SK-N-SH (cell line): ENCODE measurements at regions not wholly inside any gene's neighbourhood (a gene's known extent, or its start where the extent isn't known, plus 50 kb on each side); places are given as distances from the start of the nearest gene placed in this dataset.

ENCODE experiments used
- CTCF ChIA-PET: fragments of 300-600, 350-600 bp; formaldehyde crosslinking; extraction: SDS; loops from one replicate; lab custom pipeline; 2021; lab: Yijun Ruan, JAX
- POLR2A ChIA-PET: fragments of 350-600 bp; sonication (Branson Sonifier 250); formaldehyde crosslinking; extraction: SDS; loops from one replicate; lab custom pipeline; 2020; ENCODE audit warnings: antibody characterized with exemption, inconsistent platforms; lab: Yijun Ruan, JAX
- DNase-seq: peaks from one replicate; pipeline ENCODE4 v3.0.0; 2012
- H2AFZ ChIP-seq: fragments of 200-600 bp; sonication (generic); 2 replicates; pipeline ENCODE4 v1.8.1; 2016; ENCODE audit warnings: antibody characterized with exemption, mild to moderate bottlenecking, low read depth
- H3F3A ChIP-seq: fragments of 200-600 bp; sonication (generic); replicated peaks from 2 replicates; pipeline ENCODE3; 2016; ENCODE audit warnings: antibody characterized with exemption, mild to moderate bottlenecking; ENCODE audit not compliant: insufficient read depth
- H3K27ac ChIP-seq, 2 experiments: fragments of 200-500 bp in 1 of 2; fragments of 200-600 bp in 1 of 2; sonication (Bioruptor generic) in 1 of 2; sonication (generic), shearing (Covaris generic) in 1 of 2; 2 replicates each; pipeline versions ENCODE4 v1.5.1 to v1.6.1; 2014 to 2016; ENCODE audit warnings: low read depth in 2 of 2, inconsistent platforms in 1 of 2, low read length in 1 of 2, mild to moderate bottlenecking in 1 of 2, mixed read lengths in 1 of 2
- H3K27me3 ChIP-seq: fragments of 200-600 bp; sonication (generic), shearing (Covaris generic); 2 replicates; pipeline ENCODE4 v1.6.1; 2016; ENCODE audit warnings: mixed run types; ENCODE audit not compliant: insufficient read depth
- H3K36me3 ChIP-seq, 2 experiments: fragments of 200-500 bp in 1 of 2; fragments of 200-600 bp in 1 of 2; sonication (Bioruptor generic) in 1 of 2; sonication (generic) in 1 of 2; replicated peaks in 1 of 2; 2 replicates each; pipeline versions ENCODE3 to v1.5.1; 2014 to 2016; ENCODE audit warnings: low read length in 1 of 2, mild to moderate bottlenecking in 1 of 2; ENCODE audit not compliant: insufficient read depth in 2 of 2, control insufficient read depth in 1 of 2
- H3K4me1 ChIP-seq, 2 experiments: fragments of 200-500 bp in 1 of 2; fragments of 200-600 bp in 1 of 2; sonication (Bioruptor generic) in 1 of 2; sonication (generic), shearing (Covaris generic) in 1 of 2; 2 replicates each; pipeline versions ENCODE4 v1.5.1 to v1.6.1; 2014 to 2016; ENCODE audit warnings: low read depth in 1 of 2, low read length in 1 of 2, mixed run types in 1 of 2; ENCODE audit not compliant: insufficient read depth in 2 of 2, control insufficient read depth in 1 of 2
- H3K4me2 ChIP-seq: fragments of 200-600 bp; sonication (generic), shearing (Covaris generic); 2 replicates; pipeline ENCODE4 v1.6.1; 2017; ENCODE audit warnings: mixed run types
- H3K4me3 ChIP-seq, 2 experiments: fragments of 200-500 bp in 1 of 2; fragments of 200-600 bp in 1 of 2; sonication (Bioruptor generic) in 1 of 2; sonication (generic), shearing (Covaris generic) in 1 of 2; 2 replicates each; pipeline versions ENCODE4 v1.5.1 to v1.8.1; 2014 to 2016; ENCODE audit warnings: low read depth in 2 of 2, inconsistent platforms in 1 of 2, low read length in 1 of 2, mild to moderate bottlenecking in 1 of 2, mixed read lengths in 1 of 2, moderate library complexity in 1 of 2
- H3K79me2 ChIP-seq: fragments of 200-600 bp; sonication (generic); 2 replicates; pipeline ENCODE4 v1.8.1; 2017; ENCODE audit warnings: mild to moderate bottlenecking; ENCODE audit not compliant: insufficient read depth
- H3K9ac ChIP-seq: fragments of 200-600 bp; sonication (generic); 2 replicates; pipeline ENCODE4 v1.6.1; 2017; ENCODE audit warnings: mixed run types
- H3K9me2 ChIP-seq: fragments of 200-600 bp; sonication (generic); 2 replicates; pipeline ENCODE4 v1.6.1; 2017; ENCODE audit warnings: mixed run types
- H3K9me3 ChIP-seq: fragments of 200-600 bp; sonication (generic); 2 replicates; pipeline ENCODE4 v1.6.1; 2017; ENCODE audit warnings: mixed run types, mild to moderate bottlenecking, moderate library complexity
- H4K20me1 ChIP-seq: fragments of 200-600 bp; sonication (generic); 2 replicates; pipeline ENCODE4 v1.6.1; 2017; ENCODE audit warnings: mild to moderate bottlenecking, mixed run types; ENCODE audit not compliant: insufficient read depth
- EP300 ChIP-seq, 2 experiments: IDR thresholded peaks; 2 replicates each; pipeline versions ENCODE4 v1.4.0 to v1.6.1; 2012; ENCODE audit warnings: borderline replicate concordance in 1 of 2, low read depth in 1 of 2, low read length in 1 of 2
- EZH2phosphoT487 ChIP-seq: fragments of 200-600 bp; sonication (generic); IDR thresholded peaks from 2 replicates; pipeline ENCODE4 v1.6.1; 2017; ENCODE audit warnings: low read depth, mixed run types, mild to moderate bottlenecking, antibody characterized with exemption, moderate library complexity, borderline replicate concordance
- FOSL2 ChIP-seq: IDR thresholded peaks from 2 replicates; pipeline ENCODE4 v1.4.0; 2012; ENCODE audit warnings: low read depth, mild to moderate bottlenecking, moderate library complexity, borderline replicate concordance
- FOXM1 ChIP-seq: IDR thresholded peaks from 2 replicates; pipeline ENCODE4 v1.4.0; 2012; ENCODE audit warnings: low read depth, mild to moderate bottlenecking
- JUND ChIP-seq: IDR thresholded peaks from 2 replicates; pipeline ENCODE4 v1.4.0; 2012
- MEF2A ChIP-seq: IDR thresholded peaks from 2 replicates; pipeline ENCODE4 v1.4.0; 2012; ENCODE audit warnings: low read depth, borderline replicate concordance
- RAD21 ChIP-seq: IDR thresholded peaks from 2 replicates; pipeline ENCODE4 v1.6.1; 2012; ENCODE audit warnings: mild to moderate bottlenecking, low read length
- RXRA ChIP-seq: IDR thresholded peaks from 2 replicates; pipeline ENCODE4 v1.4.0; 2012; ENCODE audit warnings: low read depth, mild to moderate bottlenecking, borderline replicate concordance
- TCF12 ChIP-seq: IDR thresholded peaks from 2 replicates; pipeline ENCODE4 v1.4.0; 2012
- YY1 ChIP-seq: IDR thresholded peaks from 2 replicates; pipeline ENCODE4 v1.4.0; 2012; ENCODE audit warnings: low read depth, mild to moderate bottlenecking
- WGBS: methylation state at CpG from one replicate; pipeline ENCODE4 v1.1.6; 2017; ENCODE audit warnings: low lambda C conversion rate; 5-methylcytosine and 5-hydroxymethylcytosine counted together
- TF ChIP-seq, protein P1 (sequence below): IDR thresholded peaks from 2 replicates; pipeline ENCODE4 v1.6.1; 2012; ENCODE audit warnings: mild to moderate bottlenecking, low read depth, low read length, moderate library complexity
- TF ChIP-seq, protein P2 (sequence below): IDR thresholded peaks from 2 replicates; pipeline ENCODE4; 2012
- TF ChIP-seq, protein P3 (sequence below): fragments of 150-350 bp; IDR thresholded peaks from 2 replicates; pipeline ENCODE4 v1.6.1; 2016; ENCODE audit warnings: mild to moderate bottlenecking, low read depth, low read length
- TF ChIP-seq, protein P4 (sequence below): IDR thresholded peaks from 2 replicates; pipeline ENCODE4 v1.4.0; 2012; ENCODE audit warnings: low read depth, borderline replicate concordance
- TF ChIP-seq, protein P5 (sequence below): fragments of 150-350 bp; IDR thresholded peaks from 2 replicates; pipeline ENCODE4 v1.6.1; 2017; ENCODE audit warnings: antibody characterized with exemption, low read length, low read depth, borderline replicate concordance

DNA sequence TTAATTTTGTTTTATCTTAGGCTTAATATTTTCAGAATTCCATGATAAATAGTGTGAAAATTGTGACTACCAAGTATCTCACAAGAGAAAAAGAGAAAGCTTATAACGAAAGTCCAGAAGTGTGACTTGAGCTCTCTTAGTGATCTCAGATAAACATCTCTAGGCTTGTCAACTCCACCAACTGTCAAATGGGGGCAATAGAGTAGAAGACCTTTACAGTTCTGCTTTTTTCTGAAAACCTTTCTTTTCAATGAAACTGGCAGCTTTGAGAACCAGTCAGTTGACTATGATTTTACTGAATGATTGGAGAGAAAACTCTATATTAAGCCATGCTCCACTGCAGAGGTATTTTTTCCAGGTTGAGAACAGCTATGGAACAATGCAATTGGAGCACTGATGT is 119.2 kb upstream of the TP63 start:
- Histone ChIP-seq H3K27ac (no peak overlapping the region), H3K9me2 (no peaks in the 10 kb centered on the region), H3K4me2 (no peak overlapping the region), H3K4me1 (no peaks in the 10 kb centered on the region), H3F3A (no peaks in the 10 kb centered on the region), H3K9me3 (no peaks in the 10 kb centered on the region), H2AFZ (no peak overlapping the region), H3K79me2 (no peaks in the 10 kb centered on the region), H3K27me3 (no peaks in the 10 kb centered on the region), H3K36me3 (no peaks in the 10 kb centered on the region), H3K9ac (no peak overlapping the region), H4K20me1 (no peaks in the 10 kb centered on the region), H3K4me3 (no peak overlapping the region)
- POLR2A ChIA-PET: interaction anchor here (0.7 kb wide), 1 partner anchor 56 kb away, joined by 3 read pairs; no protein-coding TSS in a partner anchor
- 15% methylated on average over 1 of the region's 1 CpG for WGBS
- DNase-seq: no peak
- CTCF ChIA-PET: no interaction called here
- no peak for TF ChIP-seq EZH2phosphoT487
- TF ChIP-seq, protein P1, sequence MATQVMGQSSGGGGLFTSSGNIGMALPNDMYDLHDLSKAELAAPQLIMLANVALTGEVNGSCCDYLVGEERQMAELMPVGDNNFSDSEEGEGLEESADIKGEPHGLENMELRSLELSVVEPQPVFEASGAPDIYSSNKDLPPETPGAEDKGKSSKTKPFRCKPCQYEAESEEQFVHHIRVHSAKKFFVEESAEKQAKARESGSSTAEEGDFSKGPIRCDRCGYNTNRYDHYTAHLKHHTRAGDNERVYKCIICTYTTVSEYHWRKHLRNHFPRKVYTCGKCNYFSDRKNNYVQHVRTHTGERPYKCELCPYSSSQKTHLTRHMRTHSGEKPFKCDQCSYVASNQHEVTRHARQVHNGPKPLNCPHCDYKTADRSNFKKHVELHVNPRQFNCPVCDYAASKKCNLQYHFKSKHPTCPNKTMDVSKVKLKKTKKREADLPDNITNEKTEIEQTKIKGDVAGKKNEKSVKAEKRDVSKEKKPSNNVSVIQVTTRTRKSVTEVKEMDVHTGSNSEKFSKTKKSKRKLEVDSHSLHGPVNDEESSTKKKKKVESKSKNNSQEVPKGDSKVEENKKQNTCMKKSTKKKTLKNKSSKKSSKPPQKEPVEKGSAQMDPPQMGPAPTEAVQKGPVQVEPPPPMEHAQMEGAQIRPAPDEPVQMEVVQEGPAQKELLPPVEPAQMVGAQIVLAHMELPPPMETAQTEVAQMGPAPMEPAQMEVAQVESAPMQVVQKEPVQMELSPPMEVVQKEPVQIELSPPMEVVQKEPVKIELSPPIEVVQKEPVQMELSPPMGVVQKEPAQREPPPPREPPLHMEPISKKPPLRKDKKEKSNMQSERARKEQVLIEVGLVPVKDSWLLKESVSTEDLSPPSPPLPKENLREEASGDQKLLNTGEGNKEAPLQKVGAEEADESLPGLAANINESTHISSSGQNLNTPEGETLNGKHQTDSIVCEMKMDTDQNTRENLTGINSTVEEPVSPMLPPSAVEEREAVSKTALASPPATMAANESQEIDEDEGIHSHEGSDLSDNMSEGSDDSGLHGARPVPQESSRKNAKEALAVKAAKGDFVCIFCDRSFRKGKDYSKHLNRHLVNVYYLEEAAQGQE: no peak
- no peak for TF ChIP-seq JUND
- no peak for TF ChIP-seq YY1
- TF ChIP-seq MEF2A: no peak
- TF ChIP-seq FOSL2: no peak
- no peak for TF ChIP-seq TCF12
- TF ChIP-seq, protein P2, sequence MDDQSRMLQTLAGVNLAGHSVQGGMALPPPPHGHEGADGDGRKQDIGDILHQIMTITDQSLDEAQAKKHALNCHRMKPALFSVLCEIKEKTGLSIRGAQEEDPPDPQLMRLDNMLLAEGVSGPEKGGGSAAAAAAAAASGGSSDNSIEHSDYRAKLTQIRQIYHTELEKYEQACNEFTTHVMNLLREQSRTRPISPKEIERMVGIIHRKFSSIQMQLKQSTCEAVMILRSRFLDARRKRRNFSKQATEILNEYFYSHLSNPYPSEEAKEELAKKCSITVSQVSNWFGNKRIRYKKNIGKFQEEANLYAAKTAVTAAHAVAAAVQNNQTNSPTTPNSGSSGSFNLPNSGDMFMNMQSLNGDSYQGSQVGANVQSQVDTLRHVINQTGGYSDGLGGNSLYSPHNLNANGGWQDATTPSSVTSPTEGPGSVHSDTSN: no peak
- TF ChIP-seq RAD21: no peak
- TF ChIP-seq, protein P3, sequence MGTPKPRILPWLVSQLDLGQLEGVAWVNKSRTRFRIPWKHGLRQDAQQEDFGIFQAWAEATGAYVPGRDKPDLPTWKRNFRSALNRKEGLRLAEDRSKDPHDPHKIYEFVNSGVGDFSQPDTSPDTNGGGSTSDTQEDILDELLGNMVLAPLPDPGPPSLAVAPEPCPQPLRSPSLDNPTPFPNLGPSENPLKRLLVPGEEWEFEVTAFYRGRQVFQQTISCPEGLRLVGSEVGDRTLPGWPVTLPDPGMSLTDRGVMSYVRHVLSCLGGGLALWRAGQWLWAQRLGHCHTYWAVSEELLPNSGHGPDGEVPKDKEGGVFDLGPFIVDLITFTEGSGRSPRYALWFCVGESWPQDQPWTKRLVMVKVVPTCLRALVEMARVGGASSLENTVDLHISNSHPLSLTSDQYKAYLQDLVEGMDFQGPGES: no peak
- TF ChIP-seq, protein P4, sequence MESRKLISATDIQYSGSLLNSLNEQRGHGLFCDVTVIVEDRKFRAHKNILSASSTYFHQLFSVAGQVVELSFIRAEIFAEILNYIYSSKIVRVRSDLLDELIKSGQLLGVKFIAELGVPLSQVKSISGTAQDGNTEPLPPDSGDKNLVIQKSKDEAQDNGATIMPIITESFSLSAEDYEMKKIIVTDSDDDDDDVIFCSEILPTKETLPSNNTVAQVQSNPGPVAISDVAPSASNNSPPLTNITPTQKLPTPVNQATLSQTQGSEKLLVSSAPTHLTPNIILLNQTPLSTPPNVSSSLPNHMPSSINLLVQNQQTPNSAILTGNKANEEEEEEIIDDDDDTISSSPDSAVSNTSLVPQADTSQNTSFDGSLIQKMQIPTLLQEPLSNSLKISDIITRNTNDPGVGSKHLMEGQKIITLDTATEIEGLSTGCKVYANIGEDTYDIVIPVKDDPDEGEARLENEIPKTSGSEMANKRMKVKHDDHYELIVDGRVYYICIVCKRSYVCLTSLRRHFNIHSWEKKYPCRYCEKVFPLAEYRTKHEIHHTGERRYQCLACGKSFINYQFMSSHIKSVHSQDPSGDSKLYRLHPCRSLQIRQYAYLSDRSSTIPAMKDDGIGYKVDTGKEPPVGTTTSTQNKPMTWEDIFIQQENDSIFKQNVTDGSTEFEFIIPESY: no peak
- TF ChIP-seq RXRA: no peak
- no peak for TF ChIP-seq EP300 (IDR thresholded peaks at IDR 0.05; ENCODE audit: borderline replicate concordance in 1 of 2, low read depth in 1 of 2, low read length in 1 of 2)
- TF ChIP-seq, protein P5, sequence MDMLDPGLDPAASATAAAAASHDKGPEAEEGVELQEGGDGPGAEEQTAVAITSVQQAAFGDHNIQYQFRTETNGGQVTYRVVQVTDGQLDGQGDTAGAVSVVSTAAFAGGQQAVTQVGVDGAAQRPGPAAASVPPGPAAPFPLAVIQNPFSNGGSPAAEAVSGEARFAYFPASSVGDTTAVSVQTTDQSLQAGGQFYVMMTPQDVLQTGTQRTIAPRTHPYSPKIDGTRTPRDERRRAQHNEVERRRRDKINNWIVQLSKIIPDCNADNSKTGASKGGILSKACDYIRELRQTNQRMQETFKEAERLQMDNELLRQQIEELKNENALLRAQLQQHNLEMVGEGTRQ: no peak
- TF ChIP-seq FOXM1: no peak
